Hepatocyte (in vitro differentiated cells): ENCODE measurements at regions not wholly inside any gene's neighbourhood (a gene's known extent, or its start where the extent isn't known, plus 50 kb on each side); places are given as distances from the start of the nearest gene placed in this dataset.

Experiments
- DNase-seq: peaks from one replicate; pipeline ENCODE4 v3.0.0-alpha.2; 2016; ENCODE audit warnings: low spot score
- H2AFZ ChIP-seq: fragments of 200-600 bp; sonication (generic); 2 replicates; pipeline ENCODE4 v1.6.0; 2016; ENCODE audit warnings: antibody characterized with exemption, mild to moderate bottlenecking
- H3K27ac ChIP-seq: fragments of 200-600 bp; sonication (generic); 2 replicates; pipeline ENCODE4 v1.5.1; 2016; ENCODE audit warnings: mild to moderate bottlenecking
- H3K27me3 ChIP-seq: fragments of 200-600 bp; sonication (generic); 2 replicates; pipeline ENCODE4 v1.6.1; 2016
- H3K36me3 ChIP-seq: fragments of 200-600 bp; sonication (generic); replicated peaks from 2 replicates; pipeline ENCODE4 v1.5.1; 2016; ENCODE audit warnings: low read depth; ENCODE audit not compliant: insufficient read depth
- H3K4me1 ChIP-seq: fragments of 200-600 bp; sonication (generic); 2 replicates; pipeline ENCODE4 v1.5.1; 2016; ENCODE audit warnings: mild to moderate bottlenecking, moderate library complexity; ENCODE audit not compliant: insufficient read depth
- H3K4me2 ChIP-seq: fragments of 200-600 bp; sonication (generic); 2 replicates; pipeline ENCODE4 v1.6.0; 2016
- H3K4me3 ChIP-seq: fragments of 200-600 bp; sonication (generic); 2 replicates; pipeline ENCODE4 v1.5.1; 2016; ENCODE audit warnings: mild to moderate bottlenecking
- H3K79me2 ChIP-seq: fragments of 200-600 bp; sonication (generic); 2 replicates; pipeline ENCODE4 v1.6.0; 2017; ENCODE audit warnings: mild to moderate bottlenecking
- H3K9me2 ChIP-seq: fragments of 200-600 bp; sonication (generic); replicated peaks from 2 replicates; pipeline ENCODE4 v1.6.0; 2017; ENCODE audit warnings: mild to moderate bottlenecking; ENCODE audit not compliant: insufficient read depth
- H3K9me3 ChIP-seq: fragments of 200-600 bp; sonication (generic); 2 replicates; pipeline ENCODE4 v1.5.1; 2016; ENCODE audit warnings: low read depth, mild to moderate bottlenecking
- H4K20me1 ChIP-seq: fragments of 200-600 bp; sonication (generic); 2 replicates; pipeline ENCODE4 v1.6.0; 2016; ENCODE audit warnings: mild to moderate bottlenecking; ENCODE audit not compliant: insufficient read depth, poor library complexity, severe bottlenecking
- CTCF ChIP-seq: fragments of 200-600 bp; sonication (generic); IDR thresholded peaks from 2 replicates; pipeline ENCODE4 v1.5.1; 2016; ENCODE audit warnings: antibody characterized with exemption, mild to moderate bottlenecking; ENCODE audit not compliant: poor library complexity
- EZH2 ChIP-seq: fragments of 200-600 bp; sonication (generic); IDR thresholded peaks from 2 replicates; pipeline ENCODE4 v1.6.1; 2016; ENCODE audit warnings: antibody characterized with exemption, mild to moderate bottlenecking, borderline replicate concordance
- EZH2phosphoT487 ChIP-seq: fragments of 200-600 bp; sonication (generic); IDR thresholded peaks from one replicate; pipeline ENCODE4 v1.6.1; 2018; ENCODE audit warnings: antibody characterized with exemption, mild to moderate bottlenecking, low read depth, moderate library complexity; ENCODE audit not compliant: unreplicated experiment, severe bottlenecking
- WGBS: methylation state at CpG from one replicate; pipeline ENCODE4 v1.1.6; 2016; ENCODE audit warnings: low lambda C conversion rate; ENCODE audit errors: missing lambda C conversion rate; 5-methylcytosine and 5-hydroxymethylcytosine counted together

GRCh38 chr7:91347290-91347689 is 83.1 kb downstream of the FZD1 start:
- Histone ChIP-seq H3K27me3 (no peaks in the 10 kb centered on the region), H3K27ac (no peak overlapping the region), H4K20me1 (no peaks in the 10 kb centered on the region), H3K79me2 (no peaks in the 10 kb centered on the region), H2AFZ (no peak overlapping the region), H3K9me2 (no peaks in the 10 kb centered on the region), H3K4me3 (no peak overlapping the region), H3K9me3 (no peaks in the 10 kb centered on the region), H3K4me1 (no peaks in the 10 kb centered on the region), H3K4me2 (no peak overlapping the region), H3K36me3 (no peaks in the 10 kb centered on the region)
- no peak for DNase-seq
- TF ChIP-seq EZH2 (no peak), CTCF (no peak), EZH2phosphoT487 (no peak)
- 80% methylated on average over 3 of the region's 3 CpGs for WGBS

- TF ChIP-seq EZH2phosphoT487 (no peak), EZH2 (no peak), CTCF (no peak)
- H3K79me2 ChIP-seq: no peaks in the 10 kb centered on the region
- no peaks in the 10 kb centered on the region for H4K20me1 ChIP-seq
- H3K4me3 ChIP-seq: no peak overlapping the region
- no peaks in the 10 kb centered on the region for H3K36me3 ChIP-seq
- no peaks in the 10 kb centered on the region for H3K9me2 ChIP-seq
- DNase-seq: no peak
- no peaks in the 10 kb centered on the region for H3K27me3 ChIP-seq
- H3K9me3 ChIP-seq: no peaks in the 10 kb centered on the region
- no peaks in the 10 kb centered on the region for H3K4me1 ChIP-seq
- H3K4me2 ChIP-seq: no peak overlapping the region
- H3K27ac ChIP-seq: no peak overlapping the region
- H2AFZ ChIP-seq: no peak overlapping the region
These were observed 84.5 kb downstream of the FZD1 start for GRCh38 chr7:91348711-91349110.

- Histone ChIP-seq H3K27ac (no peak overlapping the region), H3K9me2 (no peaks in the 10 kb centered on the region), H3K4me2 (no peak overlapping the region), H3K27me3 (no peaks in the 10 kb centered on the region), H3K4me1 (no peaks in the 10 kb centered on the region), H3K9me3 (no peaks in the 10 kb centered on the region), H3K79me2 (no peaks in the 10 kb centered on the region), H2AFZ (no peak overlapping the region), H4K20me1 (no peaks in the 10 kb centered on the region), H3K4me3 (no peak overlapping the region), H3K36me3 (no peaks in the 10 kb centered on the region)
- WGBS: 84% methylated on average over 3 of the region's 3 CpGs
- no peak for DNase-seq
- TF ChIP-seq EZH2phosphoT487 (no peak), EZH2 (no peak), CTCF (no peak)
These were observed 87.1 kb downstream of the FZD1 start for GRCh38 chr7:91351374-91351773.

- H3K9me3 ChIP-seq: no peaks in the 10 kb centered on the region
- H3K4me3 ChIP-seq: no peak overlapping the region
- no peak overlapping the region for H3K4me2 ChIP-seq
- H3K9me2 ChIP-seq: no peaks in the 10 kb centered on the region
- no peaks in the 10 kb centered on the region for H3K4me1 ChIP-seq
- H3K27ac ChIP-seq: no peak overlapping the region
- 93% methylated on average over 4 of the region's 4 CpGs for WGBS
- H3K27me3 ChIP-seq: no peaks in the 10 kb centered on the region
- DNase-seq: no peak
- TF ChIP-seq EZH2 (no peak), EZH2phosphoT487 (no peak), CTCF (no peak)
- H4K20me1 ChIP-seq: no peaks in the 10 kb centered on the region
- H2AFZ ChIP-seq: no peak overlapping the region
- H3K36me3 ChIP-seq: no peaks in the 10 kb centered on the region
- H3K79me2 ChIP-seq: no peaks in the 10 kb centered on the region
These were observed 87.9 kb downstream of the FZD1 start for GRCh38 chr7:91352091-91352490.
